GM12891 (cell line): ENCODE measurements at regions not wholly inside any gene's neighbourhood (a gene's known extent, or its start where the extent isn't known, plus 50 kb on each side); places are given as distances from the start of the nearest gene placed in this dataset.

Source experiments
- POLR2A ChIP-seq: IDR thresholded peaks from 2 replicates; pipeline ENCODE4 v1.6.1; 2011; ENCODE audit warnings: low read depth, low read length, control low read depth
- TAF1 ChIP-seq: IDR thresholded peaks from 2 replicates; pipeline ENCODE4 v1.6.1; 2011; ENCODE audit warnings: low read depth, low read length, control low read depth

- TF ChIP-seq POLR2A (no peak), TAF1 (no peak)
Measured at GRCh38 chr10:47121336-47121735, 178.7 kb upstream of the GDF10 start.
